A673 (cell line): ENCODE measurements at regions not wholly inside any gene's neighbourhood (a gene's known extent, or its start where the extent isn't known, plus 50 kb on each side); places are given as distances from the start of the nearest gene placed in this dataset.

Experiments
- BruUV-seq: library from RNA; stranded (reverse); fragments of 400-500 nt; replicated peaks from 2 replicates; lab custom pipeline; 2021; lab: Mats Ljungman, UMichigan
- CTCF ChIA-PET: fragments of 300-600 bp; sonication (Branson Sonifier 250); formaldehyde crosslinking; loops from one replicate; lab custom pipeline; 2022; ENCODE audit warnings: antibody characterized with exemption; lab: Charles Lee
- POLR2A ChIA-PET: fragments of 300-600 bp; sonication (Branson Sonifier 250); formaldehyde crosslinking; loops from one replicate; lab custom pipeline; 2022; ENCODE audit warnings: antibody characterized with exemption; ENCODE audit not compliant: low non-redundant PET; lab: Charles Lee
- DNase-seq: peaks from one replicate; pipeline ENCODE4 v3.0.0-alpha.2; 2015; ENCODE audit warnings: low spot score
- H3K27ac ChIP-seq: fragments of 200-600 bp; sonication (generic); 2 replicates; pipeline ENCODE4 v1.5.1; 2016; ENCODE audit warnings: mixed run types, low read depth, mild to moderate bottlenecking, mixed read lengths, antibody characterized with exemption, low read length; ENCODE audit not compliant: poor library complexity, severe bottlenecking
- H3K27me3 ChIP-seq: fragments of 200-600 bp; sonication (generic); replicated peaks from 2 replicates; pipeline ENCODE4 v1.6.1; 2017; ENCODE audit warnings: mixed run types, low read depth, mild to moderate bottlenecking, mixed read lengths, antibody characterized with exemption, low read length; ENCODE audit not compliant: insufficient read depth, poor library complexity
- H3K36me3 ChIP-seq: fragments of 200-600 bp; sonication (generic); 2 replicates; pipeline ENCODE4 v1.6.1; 2016; ENCODE audit warnings: mixed run types, mild to moderate bottlenecking, mixed read lengths, antibody characterized with exemption, low read length; ENCODE audit not compliant: insufficient read depth, poor library complexity, severe bottlenecking
- H3K4me1 ChIP-seq: fragments of 200-600 bp; sonication (generic); 2 replicates; pipeline ENCODE4 v1.6.1; 2017; ENCODE audit warnings: mixed run types, mild to moderate bottlenecking, mixed read lengths, antibody characterized with exemption, low read length; ENCODE audit not compliant: insufficient read depth, poor library complexity, severe bottlenecking
- H3K4me3 ChIP-seq: fragments of 200-600 bp; sonication (generic); 2 replicates; pipeline ENCODE4 v1.5.1; 2016; ENCODE audit warnings: low read depth, mixed run types, mild to moderate bottlenecking, mixed read lengths, low read length; ENCODE audit not compliant: poor library complexity, severe bottlenecking
- H3K9me3 ChIP-seq: fragments of 200-600 bp; sonication (generic); 2 replicates; pipeline ENCODE4 v1.6.1; 2016; ENCODE audit warnings: mixed run types, low read depth, mild to moderate bottlenecking, mixed read lengths, antibody characterized with exemption, low read length; ENCODE audit not compliant: poor library complexity, severe bottlenecking
- EZH2 ChIP-seq: fragments of 200-600 bp; sonication (generic); IDR thresholded peaks from 2 replicates; pipeline ENCODE4 v1.6.1; 2017; ENCODE audit warnings: borderline replicate concordance, low read depth, mild to moderate bottlenecking, mixed read lengths, antibody characterized with exemption, low read length; ENCODE audit not compliant: poor library complexity, severe bottlenecking
- intact Hi-C: fragments of 100-400 bp; cut with micrococcal nuclease; formaldehyde crosslinking; loops from one replicate; pipeline ENCODE4 v1.10.0; 2022; ENCODE audit not compliant: unreplicated experiment
- TF ChIP-seq, protein P1 (sequence below): fragments of 300-800, 200-600 bp; sonication (generic); conservative IDR thresholded peaks from 2 replicates; pipeline ENCODE4 v1.5.1; 2017; ENCODE audit warnings: low read depth, mild to moderate bottlenecking, antibody characterized with exemption, low read length, moderate library complexity, mixed read lengths

DNA sequence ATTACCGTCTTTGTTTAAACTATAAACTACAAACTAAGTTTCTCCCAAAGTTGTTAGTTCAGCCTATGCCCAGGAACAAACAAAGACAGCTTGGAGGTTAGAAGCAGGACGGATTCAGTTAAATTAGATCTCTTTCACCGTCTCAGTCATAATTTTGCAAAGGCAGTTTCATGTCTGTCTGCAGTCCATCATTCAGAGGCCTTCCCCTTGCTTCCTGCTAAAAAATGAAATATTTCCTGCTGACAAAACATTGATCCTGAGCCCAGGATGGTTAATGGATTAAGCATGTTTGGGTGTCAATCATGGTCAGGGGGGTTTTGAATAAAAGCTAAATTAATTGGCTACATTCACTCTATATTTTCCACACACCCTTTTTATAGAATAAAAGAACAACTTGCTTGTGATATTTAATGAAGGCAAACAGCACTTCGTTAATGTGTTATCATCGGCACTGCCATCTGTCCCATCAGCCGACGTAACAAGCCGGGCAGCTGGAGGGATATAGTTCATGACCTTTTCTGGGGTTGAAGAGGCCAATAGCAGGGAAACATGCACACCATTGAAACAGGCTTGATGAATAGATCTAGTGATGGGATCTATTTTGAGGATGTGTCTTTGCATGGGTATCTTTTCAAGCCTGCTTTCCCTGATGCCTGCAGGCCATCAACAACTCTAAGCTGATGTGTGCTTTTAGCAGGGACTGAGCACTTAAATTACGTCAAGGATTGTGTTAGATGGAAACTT is 521.3 kb upstream of the TMEM132C start:
- H3K27me3 ChIP-seq: no peaks in the 10 kb centered on the region
- H3K4me3 ChIP-seq: no peak overlapping the region
- H3K27ac ChIP-seq: peak overlapping the region; percentile 15
- ChIA-PET CTCF (no interaction called here), POLR2A (no interaction called here)
- intact Hi-C loops: no loop called here
- no TSS peak for BruUV-seq
- no peaks in the 10 kb centered on the region for H3K4me1 ChIP-seq
- no peak for DNase-seq
- TF ChIP-seq EZH2: no peak
- TF ChIP-seq, protein P1, sequence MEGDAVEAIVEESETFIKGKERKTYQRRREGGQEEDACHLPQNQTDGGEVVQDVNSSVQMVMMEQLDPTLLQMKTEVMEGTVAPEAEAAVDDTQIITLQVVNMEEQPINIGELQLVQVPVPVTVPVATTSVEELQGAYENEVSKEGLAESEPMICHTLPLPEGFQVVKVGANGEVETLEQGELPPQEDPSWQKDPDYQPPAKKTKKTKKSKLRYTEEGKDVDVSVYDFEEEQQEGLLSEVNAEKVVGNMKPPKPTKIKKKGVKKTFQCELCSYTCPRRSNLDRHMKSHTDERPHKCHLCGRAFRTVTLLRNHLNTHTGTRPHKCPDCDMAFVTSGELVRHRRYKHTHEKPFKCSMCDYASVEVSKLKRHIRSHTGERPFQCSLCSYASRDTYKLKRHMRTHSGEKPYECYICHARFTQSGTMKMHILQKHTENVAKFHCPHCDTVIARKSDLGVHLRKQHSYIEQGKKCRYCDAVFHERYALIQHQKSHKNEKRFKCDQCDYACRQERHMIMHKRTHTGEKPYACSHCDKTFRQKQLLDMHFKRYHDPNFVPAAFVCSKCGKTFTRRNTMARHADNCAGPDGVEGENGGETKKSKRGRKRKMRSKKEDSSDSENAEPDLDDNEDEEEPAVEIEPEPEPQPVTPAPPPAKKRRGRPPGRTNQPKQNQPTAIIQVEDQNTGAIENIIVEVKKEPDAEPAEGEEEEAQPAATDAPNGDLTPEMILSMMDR: no peak
- no peaks in the 10 kb centered on the region for H3K9me3 ChIP-seq
- no peaks in the 10 kb centered on the region for H3K36me3 ChIP-seq

DNA sequence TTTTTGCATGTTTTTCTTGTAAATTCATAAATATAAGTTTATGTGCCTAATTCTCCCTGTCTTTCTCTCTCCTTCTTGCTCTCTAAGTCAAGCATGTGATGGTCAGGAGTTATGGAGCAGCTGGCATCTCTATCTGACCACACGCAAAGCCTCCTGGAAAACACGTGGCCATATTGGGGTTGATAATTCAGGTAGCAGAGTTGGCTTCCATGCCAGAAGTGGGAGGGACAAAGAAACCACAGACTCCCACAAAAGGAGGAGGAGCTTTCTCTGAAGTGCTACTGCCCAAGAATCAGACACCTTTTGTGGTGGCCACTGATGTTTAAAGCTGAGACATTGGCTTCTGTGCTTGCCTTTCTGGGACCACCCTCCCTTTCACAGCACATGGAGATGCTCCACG is 517.6 kb upstream of the TMEM132C start:
- CTCF ChIA-PET: no interaction called here
- no TSS peak for BruUV-seq
- intact Hi-C loops: no loop called here
- Histone ChIP-seq H3K4me3 (no peak overlapping the region), H3K36me3 (no peaks in the 10 kb centered on the region), H3K27me3 (no peaks in the 10 kb centered on the region), H3K9me3 (no peaks in the 10 kb centered on the region), H3K4me1 (no peaks in the 10 kb centered on the region), H3K27ac (no peak overlapping the region)
- POLR2A ChIA-PET: no interaction called here
- no peak for TF ChIP-seq EZH2
- TF ChIP-seq, protein P1: no peak
- DNase-seq: no peak

DNA sequence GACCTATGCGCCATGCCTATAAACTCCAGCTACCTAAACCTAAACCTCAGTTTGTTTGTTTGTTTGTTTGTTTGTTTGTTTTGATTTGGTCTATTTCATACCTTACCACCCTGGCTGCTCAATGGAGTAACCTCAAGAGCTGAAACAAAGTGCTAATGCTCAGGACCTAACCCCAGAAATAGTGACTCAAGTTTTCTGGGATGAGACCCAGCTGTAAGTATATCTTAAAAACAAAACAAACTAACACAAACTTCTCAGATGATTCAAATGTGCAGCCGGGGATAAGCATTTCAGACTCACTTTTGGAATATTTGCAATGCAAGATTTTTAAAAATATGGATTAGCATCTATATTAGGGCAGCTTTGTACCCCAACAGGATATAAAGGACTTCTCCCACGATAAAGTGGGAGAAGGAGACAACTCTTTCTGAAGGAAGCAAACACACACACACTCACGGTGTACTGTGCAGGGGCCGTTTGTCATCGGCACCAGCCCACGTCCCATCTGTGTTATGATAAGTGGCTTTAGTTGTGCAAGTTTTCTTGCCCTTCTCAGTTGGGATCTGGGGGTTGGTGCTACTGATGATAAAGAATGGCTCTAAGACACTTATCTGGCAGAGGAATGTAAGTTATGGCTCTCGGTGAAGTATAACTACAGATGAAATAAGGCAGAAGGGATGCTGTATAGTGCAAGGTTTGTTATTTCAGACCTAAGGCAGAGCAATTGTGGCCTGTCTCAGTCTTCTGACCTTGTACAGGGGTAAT is 516.7 kb upstream of the TMEM132C start:
- H3K36me3 ChIP-seq: no peaks in the 10 kb centered on the region
- ChIA-PET POLR2A (no interaction called here), CTCF (no interaction called here)
- no peaks in the 10 kb centered on the region for H3K9me3 ChIP-seq
- H3K27ac ChIP-seq: no peak overlapping the region
- DNase-seq: no peak
- no peak overlapping the region for H3K4me3 ChIP-seq
- intact Hi-C loops: no loop called here
- no peaks in the 10 kb centered on the region for H3K27me3 ChIP-seq
- no peaks in the 10 kb centered on the region for H3K4me1 ChIP-seq
- BruUV-seq: no TSS peak
- TF ChIP-seq EZH2: no peak
- TF ChIP-seq, protein P1: no peak
